ENCODE measurements at regions not wholly inside any gene's neighbourhood (a gene's known extent, or its start where the extent isn't known, plus 50 kb on each side); places are given as distances from the start of the nearest gene placed in this dataset.
A peak's percentile ranks its signal among the peaks of the same experiment; 100 is the strongest.
"Not testable (repeated sequence)": the region's sequence is repeated elsewhere in the genome, so short reads cannot be mapped to it uniquely, and the experiment has no call there.

DNA sequence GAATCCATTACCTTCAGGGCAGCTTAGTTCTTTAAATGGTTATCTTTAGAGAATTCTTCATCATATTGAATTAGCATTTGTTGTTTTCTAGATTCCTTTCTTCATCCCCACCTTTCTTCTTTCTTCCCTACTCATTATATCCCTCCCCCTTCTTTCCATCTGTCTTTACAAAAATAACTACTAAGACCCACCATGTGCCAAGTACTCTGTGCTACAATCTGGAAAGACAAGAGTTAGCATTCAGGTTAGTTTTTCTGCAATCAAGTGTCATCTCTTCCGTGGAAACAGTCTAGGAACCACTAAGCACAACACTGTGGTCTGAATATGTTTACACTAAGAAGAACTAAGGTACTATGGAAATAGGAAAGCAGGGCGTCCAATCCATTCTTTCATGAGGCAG, 897.4 kb upstream of the TENM4 start:
- DNase-seq (ENCODE audit: low read depth): no peak

DNA sequence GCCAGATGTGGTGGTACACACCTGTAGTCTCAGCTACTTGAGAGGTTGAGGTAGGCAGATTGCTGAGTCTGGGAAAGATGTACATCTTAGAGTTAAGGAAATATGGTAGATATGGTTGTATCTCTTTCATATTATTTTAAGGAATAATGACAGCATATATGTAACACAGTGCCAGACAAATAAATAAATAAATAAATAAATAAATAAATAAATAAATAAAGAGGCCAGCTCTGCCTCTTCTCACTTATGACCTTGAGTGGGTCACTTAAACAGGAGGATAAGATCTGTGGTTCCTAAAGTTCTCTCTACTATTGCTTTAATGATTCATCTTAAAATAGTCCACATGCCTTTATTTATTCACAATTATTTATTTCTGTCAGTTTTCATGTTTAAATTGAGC, 890.9 kb upstream of the TENM4 start:
- no peak for DNase-seq (ENCODE audit: low read depth)

DNA sequence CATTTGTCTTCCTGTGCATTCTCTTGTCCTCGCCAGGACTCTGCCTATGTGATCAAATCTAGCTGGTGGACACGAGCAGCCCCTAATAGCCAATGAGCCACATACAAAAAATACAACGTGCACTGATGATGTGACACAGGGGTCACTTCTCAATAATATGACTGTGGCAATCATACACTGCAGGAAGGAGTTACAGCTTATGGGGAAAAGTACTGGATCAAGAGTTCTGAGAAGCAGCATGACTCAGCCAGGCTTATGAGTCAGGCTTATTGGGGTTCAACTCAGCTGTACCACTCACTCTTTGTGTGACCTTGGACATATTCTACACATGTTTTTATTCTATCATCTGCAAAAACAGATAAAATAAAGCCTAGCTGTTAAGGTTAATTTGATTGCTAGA, 889.4 kb upstream of the TENM4 start:
- DNase-seq (ENCODE audit: low read depth): peak; percentile 66

- no peak for DNase-seq (ENCODE audit: low read depth)
These were observed 887.9 kb upstream of the TENM4 start for GRCh38 chr11:80328774-80329173.

DNA sequence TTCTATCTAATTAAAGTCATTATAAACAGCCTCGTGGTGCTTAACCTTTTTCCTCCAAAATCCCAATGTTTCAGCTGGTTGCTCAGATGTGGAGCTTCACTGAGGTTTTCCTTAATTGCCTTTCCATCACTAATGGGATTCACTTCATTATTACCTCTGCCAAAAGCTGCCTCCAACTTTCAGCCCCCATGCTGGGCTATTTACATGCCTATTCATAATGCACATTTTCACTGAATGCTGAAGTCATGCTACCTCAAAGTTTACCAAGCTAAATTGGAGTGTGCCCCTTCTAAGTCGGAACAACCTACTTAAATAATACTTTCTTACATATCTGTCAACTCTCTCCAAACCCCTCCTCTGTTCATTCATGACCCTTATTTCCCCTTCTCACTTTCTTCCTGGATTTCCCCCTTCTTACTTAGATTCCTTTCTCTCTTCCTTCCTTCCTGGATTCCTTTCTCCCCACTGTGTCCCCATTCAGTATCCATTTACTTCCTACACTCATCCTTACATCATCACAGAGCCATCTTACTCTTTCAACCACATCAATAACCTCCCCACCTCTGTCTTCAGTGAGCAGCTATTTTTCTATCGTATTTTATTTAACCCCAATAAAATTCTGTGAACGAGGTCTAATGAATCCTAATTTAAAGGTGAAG, 887.3 kb upstream of the TENM4 start:
- DNase-seq (ENCODE audit: low read depth): no peak

DNA sequence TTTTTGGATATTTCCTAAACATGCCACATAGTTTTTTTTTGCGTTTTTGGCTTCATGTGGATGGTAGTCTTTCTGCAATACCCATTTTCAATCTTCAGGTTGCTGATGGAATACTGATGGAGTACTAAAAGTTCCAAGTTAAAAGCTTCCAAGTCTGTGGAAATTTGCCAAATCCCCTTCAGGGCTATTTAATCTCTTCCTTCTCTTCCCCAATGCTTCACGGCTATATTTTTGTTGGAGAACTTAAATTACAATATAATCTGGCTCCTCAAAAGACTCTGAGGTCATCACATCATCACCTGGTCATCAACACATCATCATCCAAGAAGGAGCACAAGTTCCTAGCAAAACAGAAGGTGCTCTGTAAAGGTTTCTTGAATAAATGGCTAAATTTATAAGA, 881.0 kb upstream of the TENM4 start:
- DNase-seq (ENCODE audit: low read depth): no peak

DNA sequence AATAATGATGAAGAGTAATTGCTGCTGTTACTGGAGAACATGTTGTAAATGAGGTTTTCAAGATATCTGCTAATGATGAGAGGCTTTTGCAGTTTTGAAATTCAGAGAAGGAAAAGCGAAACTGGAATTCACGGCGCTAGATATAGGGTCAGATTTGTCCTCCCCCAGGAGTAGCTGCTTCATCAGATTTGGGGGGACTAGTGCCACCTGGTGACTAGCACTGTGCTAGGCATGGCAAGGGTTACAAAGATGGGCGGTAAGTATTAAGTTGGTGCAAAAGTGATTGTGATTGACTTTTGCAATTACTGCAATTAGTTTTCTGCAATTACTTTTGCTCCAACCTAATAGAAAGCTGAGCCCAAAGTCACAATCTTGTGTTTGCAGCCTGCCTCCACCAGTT, 879.9 kb upstream of the TENM4 start:
- DNase-seq (ENCODE audit: low read depth): no peak

DNA sequence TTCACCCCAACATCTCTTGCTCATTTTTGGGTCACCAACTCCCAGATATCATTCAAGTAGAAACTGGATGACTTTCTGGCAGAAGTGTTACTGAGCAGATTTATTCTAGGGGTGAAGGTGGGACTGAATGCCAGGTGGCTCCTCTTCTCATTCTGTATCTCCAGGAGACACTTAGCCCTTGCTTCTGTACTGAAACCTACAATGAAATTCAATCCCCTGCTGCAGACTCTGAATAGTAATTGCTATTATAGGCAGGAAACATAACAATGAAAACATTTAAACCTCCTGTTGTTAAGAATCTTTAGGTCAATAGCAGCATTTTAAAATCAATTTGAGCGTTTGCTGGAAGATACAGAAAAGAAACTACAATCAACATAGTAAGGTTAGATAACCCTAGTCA, 879.4 kb upstream of the TENM4 start:
- no peak for DNase-seq (ENCODE audit: low read depth)

DNA sequence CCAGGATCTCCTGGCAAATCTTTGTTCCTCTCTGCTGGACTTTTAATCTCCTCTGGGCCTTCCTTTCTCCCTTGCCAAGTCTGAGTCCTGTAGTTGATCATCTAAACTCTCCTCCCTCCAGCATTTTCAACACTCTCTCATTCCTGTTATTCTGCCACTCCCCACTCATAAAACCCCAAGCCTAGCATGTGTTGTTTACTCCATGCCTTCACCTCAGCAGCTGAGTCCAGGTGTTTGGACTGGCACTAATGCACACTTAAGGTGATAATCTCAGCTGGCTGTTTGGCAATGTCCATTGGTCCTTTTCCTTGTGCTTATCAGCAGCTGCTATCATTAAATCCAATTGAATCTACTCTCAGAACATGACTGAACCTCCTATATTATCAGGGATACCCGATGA, 876.8 kb upstream of the TENM4 start:
- no peak for DNase-seq (ENCODE audit: low read depth)

DNA sequence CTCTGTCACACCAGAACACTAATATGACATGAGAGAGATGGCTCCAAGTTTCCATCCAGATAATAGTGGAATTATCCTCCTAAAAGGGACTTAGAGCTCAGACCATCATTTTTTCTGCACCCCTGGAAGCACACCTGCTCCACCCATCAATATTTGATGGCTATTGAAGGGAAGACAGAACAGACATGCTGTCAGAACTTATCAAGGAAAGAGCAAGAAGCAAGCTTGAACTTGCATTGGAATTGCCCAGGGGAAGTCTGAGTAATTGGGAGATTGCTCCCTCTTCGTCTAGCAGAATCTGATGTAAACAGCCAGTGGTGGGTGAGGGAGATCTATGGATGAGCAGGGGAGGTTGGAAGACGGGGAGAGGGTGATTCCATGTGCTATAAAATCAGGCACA, 874.4 kb upstream of the TENM4 start:
- DNase-seq (ENCODE audit: low read depth): no peak

- DNase-seq (ENCODE audit: low read depth): no peak
These were observed 868.5 kb upstream of the TENM4 start for GRCh38 chr11:80309301-80309700.

- DNase-seq (ENCODE audit: low read depth): no peak
These were observed 866.8 kb upstream of the TENM4 start for GRCh38 chr11:80307676-80308075.

DNA sequence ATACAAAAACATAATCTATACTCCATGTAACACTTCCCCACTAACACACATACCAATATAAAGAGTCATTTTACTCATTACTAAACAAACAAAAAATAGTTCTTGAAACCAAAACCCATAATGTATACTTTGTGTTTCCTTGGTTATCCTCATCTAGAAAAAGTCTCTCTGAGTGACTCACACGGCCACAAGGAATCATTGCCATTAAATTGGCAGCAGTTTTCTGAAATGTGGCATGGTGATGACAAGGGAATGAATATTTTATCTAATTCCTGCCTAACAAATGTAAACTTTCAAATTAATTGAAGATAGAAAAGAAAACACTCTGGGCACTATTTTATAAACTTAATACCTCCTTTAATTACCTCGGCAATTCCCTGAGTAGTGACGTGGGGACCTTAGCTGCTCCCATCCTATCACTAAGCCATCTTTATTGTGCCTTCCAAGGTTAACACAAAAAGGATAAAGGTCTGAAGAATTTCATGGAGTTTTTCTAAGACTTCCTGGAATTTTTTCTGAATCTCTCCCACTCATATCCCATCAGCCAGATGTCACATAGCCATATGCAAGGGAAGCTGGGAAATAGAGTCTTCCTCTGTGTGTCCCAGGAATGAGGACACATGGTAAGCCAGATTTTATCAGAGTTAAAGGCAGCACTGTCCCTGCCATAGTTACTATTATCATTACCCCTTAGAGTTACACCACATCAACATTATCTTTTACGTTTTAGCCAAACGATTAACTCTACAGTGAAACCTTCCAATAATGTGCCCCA, 857.2 kb upstream of the TENM4 start:
- DNase-seq (ENCODE audit: low read depth): peak; percentile 40

GRCh38 chr11:80293293-80293692, 852.5 kb upstream of the TENM4 start:
- no peak for DNase-seq (ENCODE audit: low read depth)

DNA sequence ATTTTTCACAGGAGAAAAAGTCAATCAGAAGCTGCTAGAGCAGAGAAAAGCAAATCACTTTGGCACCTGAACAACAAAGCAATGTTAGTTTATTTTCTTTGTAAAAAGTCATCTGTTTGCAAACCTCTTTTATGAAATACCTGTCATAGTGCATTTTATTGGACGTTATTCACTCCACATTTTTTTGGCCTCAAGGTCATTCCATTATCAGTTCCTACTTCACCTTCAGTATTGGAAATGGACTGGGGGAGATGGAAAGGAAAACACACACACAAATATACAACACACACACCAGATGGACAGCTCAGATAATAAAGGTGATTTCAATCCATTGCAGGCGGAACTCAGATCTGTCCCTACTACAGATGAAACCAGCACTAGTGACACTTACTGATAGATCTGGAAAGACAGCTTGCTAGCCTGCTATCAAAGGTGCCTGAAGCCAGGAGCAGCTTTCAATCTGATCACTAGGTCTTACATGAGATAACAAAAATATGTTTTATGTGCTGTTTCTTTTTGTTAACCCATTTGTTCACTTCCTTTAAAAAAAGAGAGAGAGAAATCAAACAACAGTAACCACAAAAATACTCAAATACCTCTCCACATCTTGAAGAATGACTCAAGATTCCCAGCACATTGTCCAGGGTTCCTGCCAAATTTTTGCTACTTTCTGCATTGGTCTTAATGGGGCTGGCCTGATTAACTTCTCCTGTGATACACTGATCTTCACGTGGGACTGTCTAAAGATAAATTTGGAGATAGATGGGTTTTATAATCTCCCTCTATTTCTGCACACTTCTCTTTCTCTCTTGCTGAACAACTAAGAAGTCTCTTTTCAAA, 844.3 kb upstream of the TENM4 start:
- peak; percentile 14 for DNase-seq (ENCODE audit: low read depth)

GRCh38 chr11:80282643-80283042, 841.8 kb upstream of the TENM4 start:
- no peak for DNase-seq (ENCODE audit: low read depth)

DNA sequence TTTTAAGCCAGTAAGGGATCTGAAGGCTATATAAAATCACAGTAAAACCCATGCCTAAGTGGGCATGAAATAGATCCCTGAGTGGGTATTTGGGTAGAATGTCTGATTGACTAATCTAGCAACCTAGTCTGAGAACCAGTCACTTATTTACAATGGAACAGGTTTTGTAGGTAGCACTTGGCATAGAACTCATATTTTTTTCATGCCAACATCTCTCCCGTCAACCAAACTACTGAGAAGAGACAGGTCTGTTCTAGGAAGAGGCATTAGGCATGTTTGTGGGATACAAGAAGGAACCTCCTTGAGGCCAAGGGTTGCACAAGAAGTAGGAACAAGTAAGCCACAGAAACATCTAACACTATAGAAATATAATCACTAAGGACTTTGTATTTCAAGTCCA, 840.4 kb upstream of the TENM4 start:
- DNase-seq (ENCODE audit: low read depth): no peak

DNA sequence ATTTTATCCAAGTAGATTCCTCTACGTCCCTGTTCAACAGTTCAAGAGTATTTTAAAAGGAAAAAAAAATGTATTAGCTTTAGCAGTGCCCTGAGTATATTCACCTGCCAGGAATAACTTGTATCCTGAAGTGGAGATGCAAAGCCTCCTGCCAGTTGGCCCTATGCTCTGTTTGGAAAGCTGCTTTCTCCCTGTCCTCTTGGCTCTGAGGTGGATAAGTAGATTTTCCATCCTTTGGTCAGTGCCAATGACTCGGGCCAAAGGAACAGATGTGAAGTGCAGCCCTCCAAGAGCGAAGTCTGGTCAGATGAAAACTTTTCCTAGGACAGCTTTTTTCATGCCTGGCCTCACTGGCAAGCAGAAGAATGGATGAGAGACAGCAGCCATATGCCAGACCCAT, 839.9 kb upstream of the TENM4 start:
- no peak for DNase-seq (ENCODE audit: low read depth)

GRCh38 chr11:80261776-80262175, 820.9 kb upstream of the TENM4 start:
- DNase-seq (ENCODE audit: low read depth): no peak

DNA sequence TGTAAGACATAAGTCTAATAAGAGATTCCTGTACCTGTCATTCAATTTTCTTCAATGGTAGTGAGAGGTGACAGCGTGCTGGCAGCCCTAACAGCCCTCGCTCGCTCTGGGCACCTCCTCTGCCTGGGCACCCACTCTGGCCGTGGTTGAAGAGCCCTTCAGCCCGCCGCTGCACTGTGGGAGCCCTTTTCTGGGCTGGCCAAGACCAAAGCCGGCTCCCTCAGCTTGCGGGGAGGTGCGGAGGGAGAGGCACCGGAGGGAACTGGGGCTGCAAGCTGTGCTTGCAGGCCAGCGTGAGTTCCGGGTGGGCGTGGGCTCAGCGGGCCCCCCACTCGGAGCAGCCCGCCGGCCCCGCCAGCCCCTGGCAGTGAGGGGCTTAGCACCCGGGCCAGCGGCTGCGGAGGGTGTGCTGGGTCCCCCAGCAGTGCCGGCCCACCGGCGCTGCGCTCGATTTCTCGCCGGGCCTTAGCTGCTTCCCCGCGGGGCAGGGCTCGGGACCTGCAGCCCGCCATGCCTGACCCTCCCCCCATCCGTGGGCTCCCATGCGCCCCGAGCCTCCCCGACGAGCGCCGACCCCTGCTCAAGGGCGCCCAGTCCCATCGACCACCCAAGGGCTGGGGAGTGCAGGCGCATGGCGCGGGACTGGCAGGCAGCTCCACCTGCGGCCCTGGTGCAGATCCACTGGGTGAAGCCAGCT, 816.6 kb upstream of the TENM4 start:
- DNase-seq (ENCODE audit: low read depth): not testable (repeated sequence)

DNA sequence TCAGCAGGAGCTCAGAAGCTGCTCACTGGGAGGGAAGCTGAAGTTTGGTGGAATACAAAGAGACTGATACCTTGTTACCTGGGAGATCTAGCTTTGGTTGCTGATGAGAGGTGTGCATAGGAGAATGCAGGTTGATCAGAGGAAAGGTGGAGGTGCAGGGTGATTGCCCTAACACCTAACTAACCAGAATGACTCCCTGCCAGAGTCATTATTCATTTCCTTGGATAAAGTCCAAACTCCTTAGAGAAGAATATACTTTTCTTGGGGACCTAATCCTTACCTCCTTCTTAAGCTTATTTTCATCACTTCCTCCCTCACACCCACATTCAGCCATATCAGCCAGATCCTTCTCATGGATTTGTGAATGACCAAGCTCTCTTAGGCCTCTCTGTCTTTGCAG, 814.2 kb upstream of the TENM4 start:
- no peak for DNase-seq (ENCODE audit: low read depth)

DNA sequence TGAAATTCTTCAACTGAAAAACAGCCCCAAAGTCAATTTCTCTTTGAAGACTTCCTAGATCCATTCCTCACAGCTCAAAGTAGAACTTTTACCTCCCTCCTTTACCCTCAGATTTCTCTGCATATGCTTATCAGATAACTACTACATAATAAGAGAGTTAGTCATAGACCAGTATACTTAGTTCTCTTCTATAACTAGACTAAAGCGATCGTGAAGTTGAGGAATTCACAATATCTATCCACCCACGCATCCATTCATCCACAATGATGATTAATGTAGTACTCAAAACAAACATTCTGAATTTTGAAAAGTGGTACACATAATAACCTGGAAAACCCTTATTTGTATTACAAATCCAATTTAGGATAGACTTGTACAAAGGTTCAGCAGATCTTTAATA, 800.9 kb upstream of the TENM4 start:
- peak; percentile 44 for DNase-seq (ENCODE audit: low read depth)

Data from iris pigment epithelial cell (primary cell).